LNCAP (cell line): ENCODE measurements at regions not wholly inside any gene's neighbourhood (a gene's known extent, or its start where the extent isn't known, plus 50 kb on each side); places are given as distances from the start of the nearest gene placed in this dataset.

Experiments
- CTCF ChIP-seq: fragments of 450-650 bp; IDR thresholded peaks from 2 replicates; pipeline ENCODE4 v1.5.1; 2017; ENCODE audit warnings: mild to moderate bottlenecking

- TF ChIP-seq CTCF: no peak
These were observed 53.8 kb upstream of the PCDH15 start for GRCh38 chr10:54854843-54855242.

- TF ChIP-seq CTCF: no peak
These were observed 53.4 kb upstream of the PCDH15 start for GRCh38 chr10:54854389-54854788.

- TF ChIP-seq CTCF: no peak
These were observed 52.9 kb upstream of the PCDH15 start for GRCh38 chr10:54853883-54854282.
